ENCODE measurements at regions not wholly inside any gene's neighbourhood (a gene's known extent, or its start where the extent isn't known, plus 50 kb on each side); places are given as distances from the start of the nearest gene placed in this dataset.

- DNase-seq, result no peak
These were observed 661.8 kb downstream of the MATN1 start for GRCh38 chr1:30061292-30062220.

GRCh38 chr1:30060738-30061137 lies 662.6 kb downstream of the MATN1 start:
- DNase-seq, result no peak

GRCh38 chr1:30058970-30059369 lies 664.4 kb downstream of the MATN1 start:
- no peak for DNase-seq

- DNase-seq, result no peak
These were observed 669.3 kb downstream of the MATN1 start for GRCh38 chr1:30054126-30054525.

GRCh38 chr1:30052178-30052577 lies 671.2 kb downstream of the MATN1 start:
- no peak for DNase-seq

GRCh38 chr1:30051777-30052176 lies 671.6 kb downstream of the MATN1 start:
- DNase-seq, result no peak

GRCh38 chr1:30049748-30050296 lies 673.6 kb downstream of the MATN1 start:
- no peak for DNase-seq

GRCh38 chr1:30048905-30049304 lies 674.5 kb downstream of the MATN1 start:
- no peak for DNase-seq

GRCh38 chr1:30047576-30047975 lies 675.8 kb downstream of the MATN1 start:
- DNase-seq, result no peak

GRCh38 chr1:30046751-30047150 lies 676.6 kb downstream of the MATN1 start:
- no peak for DNase-seq

GRCh38 chr1:30045304-30046090 lies 677.9 kb downstream of the MATN1 start:
- no peak for DNase-seq

- no peak for DNase-seq
These were observed 678.7 kb downstream of the MATN1 start for GRCh38 chr1:30044656-30045144.

- no peak for DNase-seq
These were observed 679.5 kb downstream of the MATN1 start for GRCh38 chr1:30043731-30044408.

- no peak for DNase-seq
These were observed 680.1 kb downstream of the MATN1 start for GRCh38 chr1:30043256-30043655.

- no peak for DNase-seq
These were observed 680.8 kb downstream of the MATN1 start for GRCh38 chr1:30042438-30043147.

GRCh38 chr1:30041741-30042437 lies 681.5 kb downstream of the MATN1 start:
- no peak for DNase-seq

- no peak for DNase-seq
These were observed 683.0 kb downstream of the MATN1 start for GRCh38 chr1:30040081-30041019.

- no peak for DNase-seq
These were observed 683.9 kb downstream of the MATN1 start for GRCh38 chr1:30039354-30040080.
